ENCODE measurements at regions not wholly inside any gene's neighbourhood (a gene's known extent, or its start where the extent isn't known, plus 50 kb on each side); places are given as distances from the start of the nearest gene placed in this dataset.

DNA sequence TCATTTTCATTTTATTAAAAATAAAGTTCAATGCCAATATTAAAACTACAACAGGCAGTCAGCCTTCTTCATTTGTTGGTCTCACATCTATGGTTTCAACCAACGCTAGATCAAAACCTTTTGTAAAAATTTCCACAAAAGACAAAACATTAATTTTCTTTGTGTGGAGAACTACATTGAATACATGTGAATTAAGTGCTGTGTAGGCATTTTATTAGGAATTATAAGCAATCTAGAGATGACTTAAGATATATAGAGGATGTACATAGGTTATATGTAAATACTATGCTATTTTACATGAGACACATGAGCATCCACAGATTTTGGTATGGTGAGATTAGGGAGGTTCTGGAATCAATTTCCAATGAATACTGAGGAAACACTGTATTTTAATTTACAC is 94.2 kb downstream of the CYLC2 start:
- no peak overlapping the region for H3K4me2 ChIP-seq (ENCODE audit: low read length)
- H3K4me3 ChIP-seq (ENCODE audit: low read length): no peak overlapping the region
- H3K27ac ChIP-seq (ENCODE audit: low read length): no peak overlapping the region
- H4K20me1 ChIP-seq (ENCODE audit: low read length): no peaks in the 10 kb centered on the region
- ChIA-PET POLR2A (ENCODE audit: unreplicated experiment) (no interaction called here), CTCF (no interaction called here)
- H3K4me1 ChIP-seq (ENCODE audit: insufficient read depth, low read length): no peaks in the 10 kb centered on the region
- H3K36me3 ChIP-seq (ENCODE audit: low read depth, low read length): no peaks in the 10 kb centered on the region
- H3K27me3 ChIP-seq (ENCODE audit: low read length): no peaks in the 10 kb centered on the region
- H2AFZ ChIP-seq (ENCODE audit: low read length): no peak overlapping the region
- no peak for DNase-seq
- TF ChIP-seq EZH2phosphoT487 (IDR thresholded peaks at IDR 0.05; ENCODE audit: borderline replicate concordance, low read length) (no peak), CTCF (conservative IDR thresholded peaks at IDR 0.05; ENCODE audit: low read depth, low read length) (no peak), EZH2 (IDR thresholded peaks at IDR 0.05; ENCODE audit: low read length, unreplicated experiment) (no peak)
- ATAC-seq: no peak
- no peaks in the 10 kb centered on the region for H3K79me2 ChIP-seq (ENCODE audit: low read length)
- H3K9me3 ChIP-seq (ENCODE audit: low read length): no peaks in the 10 kb centered on the region
- BruUV-seq (replicated peaks): no TSS peak
- no peaks in the 10 kb centered on the region for H3K9me2 ChIP-seq (replicated peaks; ENCODE audit: low read length)
- no peak overlapping the region for H3K9ac ChIP-seq (ENCODE audit: low read length)
- H3F3A ChIP-seq (ENCODE audit: low read length, unreplicated experiment): no peaks in the 10 kb centered on the region
- intact Hi-C loops (cut with micrococcal nuclease): no loop called here

GRCh38 chr9:103104101-103104500 is 109.0 kb downstream of the CYLC2 start:
- no TSS peak for BruUV-seq (replicated peaks)
- Histone ChIP-seq H3K4me3 (ENCODE audit: low read length) (no peak overlapping the region), H3K27ac (ENCODE audit: low read length) (no peak overlapping the region), H2AFZ (ENCODE audit: low read length) (no peak overlapping the region), H3K9me2 (replicated peaks; ENCODE audit: low read length) (no peaks in the 10 kb centered on the region), H3K9me3 (ENCODE audit: low read length) (no peaks in the 10 kb centered on the region), H3F3A (ENCODE audit: low read length, unreplicated experiment) (no peaks in the 10 kb centered on the region), H3K27me3 (ENCODE audit: low read length) (no peaks in the 10 kb centered on the region), H4K20me1 (ENCODE audit: low read length) (no peaks in the 10 kb centered on the region), H3K79me2 (ENCODE audit: low read length) (no peaks in the 10 kb centered on the region), H3K36me3 (ENCODE audit: low read depth, low read length) (no peaks in the 10 kb centered on the region), H3K4me1 (ENCODE audit: insufficient read depth, low read length) (no peaks in the 10 kb centered on the region), H3K9ac (ENCODE audit: low read length) (no peak overlapping the region), H3K4me2 (ENCODE audit: low read length) (no peak overlapping the region)
- ChIA-PET CTCF (no interaction called here), POLR2A (ENCODE audit: unreplicated experiment) (no interaction called here)
- no peak for DNase-seq
- TF ChIP-seq EZH2phosphoT487 (IDR thresholded peaks at IDR 0.05; ENCODE audit: borderline replicate concordance, low read length) (no peak), CTCF (conservative IDR thresholded peaks at IDR 0.05; ENCODE audit: low read depth, low read length) (no peak), EZH2 (IDR thresholded peaks at IDR 0.05; ENCODE audit: low read length, unreplicated experiment) (no peak)
- ATAC-seq: no peak
- intact Hi-C loops (cut with micrococcal nuclease): no loop called here

DNA sequence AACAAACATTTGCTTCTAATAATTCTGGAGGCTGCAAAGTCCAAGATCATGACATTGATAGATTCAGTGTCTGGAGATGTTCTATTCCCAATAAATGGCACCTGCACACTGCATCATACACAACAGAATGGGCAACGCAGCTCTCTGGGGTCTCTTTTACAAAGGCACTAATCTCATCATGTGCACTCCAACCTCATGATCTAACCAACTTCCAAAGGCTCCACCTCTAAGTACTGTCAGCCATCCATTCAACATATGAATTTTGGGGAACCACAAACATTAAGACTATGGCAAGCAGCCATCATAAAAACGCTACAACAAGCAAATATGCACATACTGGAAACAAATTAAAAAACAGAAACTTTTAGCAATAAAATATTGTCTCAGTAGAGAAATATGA is 121.1 kb downstream of the CYLC2 start:
- Histone ChIP-seq H3K79me2 (ENCODE audit: low read length) (no peaks in the 10 kb centered on the region), H3F3A (ENCODE audit: low read length, unreplicated experiment) (no peaks in the 10 kb centered on the region)
- POLR2A ChIA-PET (ENCODE audit: unreplicated experiment): no interaction called here

More for the DNA sequence above, 121.1 kb downstream of the CYLC2 start:
- no peaks in the 10 kb centered on the region for H4K20me1 ChIP-seq (ENCODE audit: low read length)
- no TSS peak for BruUV-seq (replicated peaks)
- ATAC-seq: no peak
- H3K27ac ChIP-seq (ENCODE audit: low read length): no peak overlapping the region
- DNase-seq: no peak
- no peaks in the 10 kb centered on the region for H3K36me3 ChIP-seq (ENCODE audit: low read depth, low read length)
- no peak overlapping the region for H2AFZ ChIP-seq (ENCODE audit: low read length)
- no peak overlapping the region for H3K4me3 ChIP-seq (ENCODE audit: low read length)
- CTCF ChIA-PET: no interaction called here
- no peak for TF ChIP-seq EZH2phosphoT487 (IDR thresholded peaks at IDR 0.05; ENCODE audit: borderline replicate concordance, low read length)
- TF ChIP-seq EZH2 (IDR thresholded peaks at IDR 0.05; ENCODE audit: low read length, unreplicated experiment): no peak
- no peak for TF ChIP-seq CTCF (conservative IDR thresholded peaks at IDR 0.05; ENCODE audit: low read depth, low read length)
- H3K4me2 ChIP-seq (ENCODE audit: low read length): no peak overlapping the region
- no peaks in the 10 kb centered on the region for H3K27me3 ChIP-seq (ENCODE audit: low read length)
- no peaks in the 10 kb centered on the region for H3K9me3 ChIP-seq (ENCODE audit: low read length)
- no peak overlapping the region for H3K9ac ChIP-seq (ENCODE audit: low read length)
- no peaks in the 10 kb centered on the region for H3K9me2 ChIP-seq (replicated peaks; ENCODE audit: low read length)
- no peaks in the 10 kb centered on the region for H3K4me1 ChIP-seq (ENCODE audit: insufficient read depth, low read length)
- intact Hi-C loops (cut with micrococcal nuclease): no loop called here
